22Rv1 (cell line): ENCODE measurements at regions not wholly inside any gene's neighbourhood (a gene's known extent, or its start where the extent isn't known, plus 50 kb on each side); places are given as distances from the start of the nearest gene placed in this dataset.

Experiments
- ZFX ChIP-seq: fragments of 450-650 bp; IDR thresholded peaks from 2 replicates; pipeline ENCODE4 v1.6.1; 2017; ENCODE audit warnings: antibody characterized with exemption, borderline replicate concordance
- TF ChIP-seq, protein P1 (sequence below): fragments of 450-650 bp; IDR thresholded peaks from 2 replicates; pipeline ENCODE4 v1.5.1; 2017; ENCODE audit warnings: mild to moderate bottlenecking

DNA sequence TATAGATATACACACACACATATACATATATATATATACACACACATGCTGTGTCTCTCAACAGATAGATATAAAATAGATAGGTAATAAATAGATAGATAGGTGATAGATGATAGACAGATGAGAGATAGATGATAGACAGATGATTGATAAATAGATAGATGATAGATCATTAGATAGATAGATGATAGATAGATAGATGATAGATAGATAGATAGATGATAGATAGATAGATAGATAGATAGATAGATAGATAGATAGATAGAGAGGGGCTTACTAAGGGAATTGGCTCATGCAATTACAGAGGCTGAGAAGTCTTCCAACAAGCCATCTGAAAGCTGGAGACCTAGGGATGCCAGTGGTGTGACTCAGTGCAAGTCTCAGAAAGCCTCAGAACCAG, 394.5 kb downstream of the ICE1 start:
- TF ChIP-seq, protein P1, sequence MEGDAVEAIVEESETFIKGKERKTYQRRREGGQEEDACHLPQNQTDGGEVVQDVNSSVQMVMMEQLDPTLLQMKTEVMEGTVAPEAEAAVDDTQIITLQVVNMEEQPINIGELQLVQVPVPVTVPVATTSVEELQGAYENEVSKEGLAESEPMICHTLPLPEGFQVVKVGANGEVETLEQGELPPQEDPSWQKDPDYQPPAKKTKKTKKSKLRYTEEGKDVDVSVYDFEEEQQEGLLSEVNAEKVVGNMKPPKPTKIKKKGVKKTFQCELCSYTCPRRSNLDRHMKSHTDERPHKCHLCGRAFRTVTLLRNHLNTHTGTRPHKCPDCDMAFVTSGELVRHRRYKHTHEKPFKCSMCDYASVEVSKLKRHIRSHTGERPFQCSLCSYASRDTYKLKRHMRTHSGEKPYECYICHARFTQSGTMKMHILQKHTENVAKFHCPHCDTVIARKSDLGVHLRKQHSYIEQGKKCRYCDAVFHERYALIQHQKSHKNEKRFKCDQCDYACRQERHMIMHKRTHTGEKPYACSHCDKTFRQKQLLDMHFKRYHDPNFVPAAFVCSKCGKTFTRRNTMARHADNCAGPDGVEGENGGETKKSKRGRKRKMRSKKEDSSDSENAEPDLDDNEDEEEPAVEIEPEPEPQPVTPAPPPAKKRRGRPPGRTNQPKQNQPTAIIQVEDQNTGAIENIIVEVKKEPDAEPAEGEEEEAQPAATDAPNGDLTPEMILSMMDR: no peak
- no peak for TF ChIP-seq ZFX
